ENCODE measurements at regions not wholly inside any gene's neighbourhood (a gene's known extent, or its start where the extent isn't known, plus 50 kb on each side); places are given as distances from the start of the nearest gene placed in this dataset.

GRCh38 chr9:103545260-103545659 lies 548.8 kb upstream of the SMC2 start:
- ChIA-PET POLR2A (no interaction called here), CTCF (ENCODE audit: low intra/inter-chr PET ratio) (no interaction called here)
- no peaks in the 10 kb centered on the region for H3K9me1 ChIP-seq (ENCODE audit: control insufficient read depth, insufficient read depth, low read length)
- H3K27me3 ChIP-seq (ENCODE audit: control insufficient read depth in 2 of 2, insufficient read depth in 2 of 2, low read length in 2 of 2), result no peaks in the 10 kb centered on the region
- no peak for DNase-seq (ENCODE audit: extremely low read depth in 1 of 4, low spot score in 3 of 4)
- H3K9me3 ChIP-seq (replicated peaks; ENCODE audit: control insufficient read depth, insufficient read depth, low read depth, low read length), result no peaks in the 10 kb centered on the region
- no peaks in the 10 kb centered on the region for H3K4me1 ChIP-seq (replicated peaks in 1 of 2; ENCODE audit: control insufficient read depth in 2 of 2, insufficient read depth in 2 of 2, low read length in 2 of 2)
- no peak for ATAC-seq
- no peaks in the 10 kb centered on the region for H3K36me3 ChIP-seq (ENCODE audit: control insufficient read depth, insufficient read depth, low read length)
- H3K27ac ChIP-seq (ENCODE audit: extremely low read depth, low read depth, low read length), result no peak overlapping the region
- TF ChIP-seq TRIM24 (IDR thresholded peaks at IDR 0.05), result no peak
- no peak for TF ChIP-seq RBM14 (IDR thresholded peaks at IDR 0.05; ENCODE audit: borderline replicate concordance, insufficient read depth, low read depth, low read length)
- TF ChIP-seq ZNF639 (CRISPR knock-in tag; conservative IDR thresholded peaks at IDR 0.05 in 1 of 2, IDR thresholded peaks at IDR 0.05 in 1 of 2), result no peak
- TF ChIP-seq SIRT6 (IDR thresholded peaks at IDR 0.05; ENCODE audit: low read depth, low read length), result no peak
- TF ChIP-seq ZNF347 (CRISPR knock-in tag; IDR thresholded peaks at IDR 0.05; ENCODE audit: low read depth), result no peak
- no peak for TF ChIP-seq ZNF830 (CRISPR knock-in tag; IDR thresholded peaks at IDR 0.05)
- TF ChIP-seq ZNF398 (CRISPR knock-in tag; IDR thresholded peaks at IDR 0.05), result no peak
- TF ChIP-seq FOXK2 (conservative IDR thresholded peaks at IDR 0.05 in 1 of 2, IDR thresholded peaks at IDR 0.05 in 1 of 2; ENCODE audit: low read depth in 2 of 2), result no peak
- no peak for TF ChIP-seq ZKSCAN1 (IDR thresholded peaks at IDR 0.05; ENCODE audit: low read depth, low read length)
- no peak for TF ChIP-seq RBBP5 (IDR thresholded peaks at IDR 0.05; ENCODE audit: borderline replicate concordance, insufficient read depth, low read length, poor library complexity, severe bottlenecking)
- no peak for TF ChIP-seq CREBBP (IDR thresholded peaks at IDR 0.05; ENCODE audit: low read depth, low read length)
- in situ Hi-C loops (cut with MboI) (no loop called here), intact Hi-C loops (cut with micrococcal nuclease) (no loop called here)
- WGBS (ENCODE audit: insufficient coverage, low coverage, missing lambda C conversion rate), result 0% methylated on average over 2 of the region's 2 CpGs
- FAIRE-seq, result no peak
- no peak overlapping the region for H3K9ac ChIP-seq (ENCODE audit: insufficient read depth in 1 of 2, low read depth in 2 of 2, low read length in 2 of 2)
- no TSS peak for BruUV-seq (replicated peaks)
- no peak overlapping the region for H2AFZ ChIP-seq (ENCODE audit: low read depth, low read length)
- H3K4me2 ChIP-seq (ENCODE audit: insufficient read depth, low read length), result no peak overlapping the region
- H3K79me2 ChIP-seq (ENCODE audit: control insufficient read depth, insufficient read depth, low read length), result no peaks in the 10 kb centered on the region
- no peaks in the 10 kb centered on the region for H4K20me1 ChIP-seq (replicated peaks; ENCODE audit: control insufficient read depth, insufficient read depth, low read length)
- no peak overlapping the region for H3K4me3 ChIP-seq
